ENCODE measurements at regions not wholly inside any gene's neighbourhood (a gene's known extent, or its start where the extent isn't known, plus 50 kb on each side); places are given as distances from the start of the nearest gene placed in this dataset.

- DNase-seq, result no peak
Measured at GRCh38 chr10:128921389-128922022, 545.5 kb upstream of the MGMT start.

GRCh38 chr10:128922172-128922571, 544.9 kb upstream of the MGMT start:
- DNase-seq, result peak; percentile 7

DNA sequence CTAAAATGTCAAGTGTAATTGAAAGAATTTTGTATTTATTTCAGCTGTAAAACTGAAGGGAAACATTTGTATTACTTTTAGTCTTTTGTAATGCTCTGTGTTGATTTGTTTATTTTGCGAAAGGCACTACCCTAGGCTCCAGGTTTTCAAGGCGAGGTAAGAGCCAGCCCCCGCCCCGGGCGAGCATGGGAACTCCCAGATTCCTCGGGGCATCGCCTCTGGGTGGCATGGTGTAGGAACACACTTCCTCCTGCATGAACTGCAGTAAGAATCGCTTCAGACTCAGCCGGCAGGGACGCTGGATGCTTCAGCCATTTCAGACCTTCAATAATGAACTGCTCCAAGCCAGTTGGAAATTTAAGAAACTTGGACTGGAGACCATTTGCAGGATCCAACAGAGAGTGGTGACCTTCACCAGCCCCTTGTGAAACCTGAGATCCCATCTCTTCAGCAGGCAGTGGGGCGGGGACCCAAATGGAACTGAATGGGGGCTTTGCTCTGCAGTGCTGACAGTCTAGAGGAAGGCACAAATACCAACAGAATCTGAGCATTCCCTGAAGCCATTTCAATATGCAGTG, 544.3 kb upstream of the MGMT start:
- no peak for DNase-seq

- no peak for DNase-seq
Measured at GRCh38 chr10:128924918-128925317, 542.1 kb upstream of the MGMT start.

- no peak for DNase-seq
Measured at GRCh38 chr10:128926711-128927110, 540.3 kb upstream of the MGMT start.

- DNase-seq, result peak; percentile 50
Measured at GRCh38 chr10:128927497-128928161, 539.4 kb upstream of the MGMT start.

DNA sequence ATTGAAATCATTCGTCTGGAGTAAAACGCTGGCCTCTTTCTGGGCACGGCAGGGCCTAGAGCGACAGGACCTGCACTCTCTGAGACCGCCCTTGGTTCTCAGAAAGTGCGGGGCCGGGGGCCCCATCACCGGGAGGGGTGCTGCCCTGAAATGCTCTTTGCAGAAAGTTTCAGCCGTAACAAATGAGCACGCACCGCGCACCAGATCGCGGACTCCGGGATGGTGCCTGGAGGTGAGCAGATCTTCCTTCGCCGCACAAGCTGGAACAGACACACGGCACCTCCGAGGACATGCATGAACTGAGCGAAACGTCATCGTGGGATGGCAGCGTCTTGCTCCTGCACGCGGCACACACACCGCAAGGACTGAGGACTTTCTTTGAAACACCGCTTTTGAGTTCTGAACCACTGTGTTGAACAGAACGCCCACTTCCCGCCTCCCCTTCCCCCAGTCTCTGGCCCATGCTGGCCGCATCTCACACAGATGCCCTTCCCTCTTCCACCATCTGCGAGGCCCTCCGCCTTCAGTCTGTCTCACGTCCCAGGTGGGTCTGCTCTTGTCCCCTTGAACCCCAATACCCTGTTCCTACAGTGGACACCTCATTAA, 538.7 kb upstream of the MGMT start:
- DNase-seq, result no peak

GRCh38 chr10:128929131-128929530, 537.9 kb upstream of the MGMT start:
- DNase-seq, result no peak

DNA sequence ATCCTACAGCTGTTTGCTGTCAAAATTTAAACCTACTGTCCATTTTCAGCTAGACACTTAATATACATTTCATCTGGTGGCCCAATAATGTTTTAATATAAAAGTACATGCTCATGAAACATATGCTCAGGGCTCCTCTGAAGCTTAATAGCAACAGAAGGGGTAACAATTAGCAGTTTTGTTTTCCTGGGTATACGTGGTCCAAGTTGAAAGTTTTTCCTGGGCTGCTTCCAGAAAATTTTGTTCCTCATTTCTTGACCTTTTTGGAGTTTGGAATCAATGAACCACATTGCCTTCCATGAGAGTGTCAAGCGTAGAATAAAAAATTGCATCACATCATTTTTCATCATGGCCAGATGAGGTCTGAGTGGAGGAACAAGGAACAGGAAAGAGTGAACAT, 537.3 kb upstream of the MGMT start:
- peak; percentile 21 for DNase-seq

DNA sequence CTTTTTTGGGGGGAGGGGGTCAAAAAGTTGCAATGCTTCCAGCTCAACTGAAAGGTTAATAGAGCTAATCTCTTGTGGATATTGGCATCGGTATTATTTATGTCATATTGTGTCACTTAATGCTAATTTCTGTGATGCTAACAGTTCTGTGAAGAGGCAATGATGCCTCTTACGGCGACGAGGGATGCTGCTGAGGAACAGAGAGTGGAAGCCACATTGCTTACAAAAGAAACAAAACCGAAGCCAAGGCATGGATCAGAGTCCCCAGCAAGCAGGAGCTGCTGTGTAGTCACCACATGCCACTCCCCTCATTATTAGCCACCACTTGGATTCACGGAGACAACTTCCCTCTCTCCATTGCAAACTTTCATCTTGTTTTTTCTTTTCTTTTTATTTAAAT, 536.5 kb upstream of the MGMT start:
- DNase-seq, result no peak

DNA sequence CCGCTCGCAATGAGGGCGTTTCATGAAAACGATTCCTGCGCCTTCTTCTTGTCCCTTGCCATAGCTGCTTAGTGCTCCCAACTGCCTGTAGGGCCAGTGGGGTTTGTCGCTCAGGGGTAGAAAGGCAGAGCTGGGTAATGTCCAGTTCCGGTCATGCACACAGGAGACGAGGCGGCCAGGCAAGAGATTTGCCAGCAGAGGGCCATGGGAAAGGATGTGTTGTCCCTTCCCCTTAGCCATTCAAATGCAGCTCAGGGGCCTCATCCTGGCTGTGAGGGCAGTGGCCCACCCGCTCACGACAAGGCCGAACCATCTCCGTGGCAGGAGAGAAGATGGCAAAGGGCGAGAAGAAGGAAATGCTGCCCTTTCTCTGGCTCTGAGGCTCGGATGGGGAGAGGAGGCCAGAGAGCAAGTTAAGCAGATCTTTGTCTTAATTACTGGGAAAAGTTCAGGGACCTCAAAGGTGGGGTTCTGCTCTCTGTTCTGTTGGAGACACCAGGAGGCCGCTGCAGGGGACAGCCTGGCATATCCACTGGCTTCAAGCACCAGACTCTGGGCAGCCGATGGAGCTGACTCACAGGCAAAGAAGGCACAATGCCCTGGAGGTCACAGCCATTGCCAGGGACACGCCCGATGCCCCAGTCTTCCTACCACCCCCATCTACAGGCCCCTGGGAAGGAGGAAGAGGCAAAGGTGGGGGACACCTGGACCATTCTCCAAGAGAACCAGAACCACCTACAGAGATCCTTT, 534.8 kb upstream of the MGMT start:
- no peak for DNase-seq

- no peak for DNase-seq
Measured at GRCh38 chr10:128934492-128934891, 532.5 kb upstream of the MGMT start.

DNA sequence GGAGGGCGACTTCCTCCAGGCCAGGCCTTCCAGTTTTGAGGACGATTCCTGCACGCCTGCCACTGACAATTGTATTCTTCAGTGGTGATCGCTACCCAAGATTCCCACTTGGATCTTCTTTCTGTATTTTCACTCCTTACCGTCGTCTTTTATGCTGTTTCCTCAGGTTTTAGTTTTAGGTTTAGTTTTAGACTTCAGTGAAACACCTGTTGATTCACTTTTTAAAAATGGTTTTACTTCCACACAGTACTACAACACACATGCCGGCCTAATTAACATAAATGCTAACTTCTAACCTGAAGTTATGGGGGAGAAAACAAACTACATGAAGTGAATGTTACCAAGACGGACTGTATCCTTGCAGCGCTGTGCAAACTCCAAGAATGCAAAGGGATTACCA, 530.6 kb upstream of the MGMT start:
- no peak for DNase-seq

- no peak for DNase-seq
Measured at GRCh38 chr10:128938558-128938957, 528.5 kb upstream of the MGMT start.

GRCh38 chr10:128940081-128940480, 527.0 kb upstream of the MGMT start:
- no peak for DNase-seq

- no peak for DNase-seq
Measured at GRCh38 chr10:128943111-128943510, 523.9 kb upstream of the MGMT start.

DNA sequence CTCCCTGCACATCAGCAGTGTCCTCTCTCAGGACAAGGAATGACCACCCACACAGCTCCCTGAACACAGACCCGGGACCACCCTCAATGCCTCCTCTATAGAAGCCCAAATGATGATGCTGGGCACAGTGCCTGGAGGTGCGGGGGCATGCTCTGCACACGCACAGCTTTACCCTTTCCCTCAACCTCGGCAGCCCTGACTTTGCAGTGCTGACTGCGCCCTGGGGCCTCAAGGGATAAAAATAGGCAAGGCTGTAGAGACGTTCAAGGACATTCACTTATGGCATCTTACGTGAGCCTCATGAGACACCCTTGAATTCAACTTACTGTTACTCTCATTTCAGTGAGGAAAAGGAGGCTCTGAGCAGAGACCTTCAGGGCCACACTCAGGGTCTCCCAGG, 521.6 kb upstream of the MGMT start:
- DNase-seq, result no peak

DNA sequence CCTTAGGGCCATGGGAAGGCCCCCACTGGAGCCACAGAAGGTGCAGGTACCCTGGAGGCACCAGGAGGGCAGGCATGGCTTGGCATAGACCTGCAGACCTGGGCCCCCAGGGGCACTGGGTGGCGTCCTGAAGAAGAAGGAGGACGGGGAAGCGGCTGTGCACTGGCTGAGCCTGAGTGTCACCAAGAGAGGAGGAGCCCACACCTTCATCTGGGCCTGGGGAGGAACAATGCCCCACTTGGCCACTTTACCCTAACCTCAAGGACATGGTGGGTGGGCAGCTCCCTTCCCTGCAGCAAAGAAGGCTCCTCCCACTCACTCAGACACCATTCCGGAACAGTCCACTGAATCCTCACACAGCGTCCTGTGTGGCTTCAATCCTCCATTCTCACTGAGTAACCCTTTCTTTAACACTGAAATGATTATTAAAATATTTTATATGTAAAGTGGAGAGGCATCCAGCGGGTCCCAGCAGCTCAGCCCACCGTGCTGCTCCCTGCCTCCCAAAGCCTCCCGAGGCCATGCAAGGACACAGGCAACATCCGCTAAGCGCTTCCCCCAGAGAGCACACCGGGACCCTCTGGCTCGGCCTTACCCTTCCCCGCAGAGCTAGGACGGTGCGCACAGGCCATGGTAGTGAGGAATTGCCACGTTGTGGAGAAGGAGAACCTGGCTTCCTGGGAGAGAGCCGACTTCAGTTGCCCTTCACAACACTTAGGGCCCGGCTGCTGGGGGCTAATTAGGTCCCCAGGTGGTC, 516.7 kb upstream of the MGMT start:
- DNase-seq, result no peak

DNA sequence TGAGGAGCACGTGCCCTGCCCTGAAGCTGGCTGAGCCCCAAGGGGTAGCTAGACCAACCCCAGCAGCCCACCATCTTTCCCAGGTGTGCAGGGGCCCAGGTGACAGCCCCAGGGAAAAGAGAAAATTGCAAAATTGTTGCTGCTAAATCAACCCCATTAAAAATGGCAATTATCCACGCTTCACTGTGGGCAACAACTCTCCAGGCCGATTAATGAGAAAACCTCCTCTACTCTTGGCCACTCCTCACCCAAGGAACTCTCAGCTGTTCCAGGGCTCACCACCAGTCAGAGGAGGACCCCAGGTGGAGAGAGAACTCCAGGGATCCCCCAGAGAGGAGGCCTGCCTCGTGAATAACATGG, 516.1 kb upstream of the MGMT start:
- DNase-seq, result no peak

DNA sequence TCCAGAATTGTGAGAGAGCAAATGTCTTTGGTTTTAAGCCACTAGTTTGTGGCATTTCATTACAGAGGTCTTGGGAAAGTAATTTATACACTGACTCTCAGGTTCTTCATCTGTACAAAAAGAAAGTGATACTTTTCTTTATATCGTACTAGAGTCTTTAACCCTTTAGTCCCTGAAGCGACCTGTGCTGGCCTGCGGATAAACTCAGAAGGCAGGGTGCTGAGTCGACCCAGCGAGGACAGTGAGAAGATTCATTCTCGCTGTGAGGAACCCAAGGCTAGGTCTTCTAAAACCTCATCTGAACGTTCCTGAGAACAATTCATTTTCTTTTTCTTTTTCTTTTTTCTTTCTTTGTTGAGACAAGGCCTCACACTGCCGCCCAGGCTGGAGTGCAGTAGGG, 514.2 kb upstream of the MGMT start:
- no peak for DNase-seq

DNA sequence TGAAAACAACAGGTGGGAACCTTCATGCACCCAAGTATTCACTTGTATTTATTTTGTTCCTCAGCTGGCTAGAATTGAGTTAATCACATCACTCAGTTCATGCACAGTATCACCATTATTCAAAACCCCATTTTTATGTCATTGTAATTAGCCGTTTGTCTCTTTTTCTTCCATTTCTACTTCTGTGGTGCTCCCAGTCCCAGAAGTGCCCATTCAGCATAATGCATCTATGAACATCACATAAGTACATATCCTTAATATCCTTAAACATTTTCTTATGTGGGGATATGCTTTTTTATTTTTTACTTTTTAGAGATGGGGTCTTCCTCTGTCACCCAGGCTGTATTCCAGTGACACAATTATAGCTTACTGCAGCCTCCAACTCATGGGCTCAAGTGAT, 510.9 kb upstream of the MGMT start:
- DNase-seq, result no peak

DNA sequence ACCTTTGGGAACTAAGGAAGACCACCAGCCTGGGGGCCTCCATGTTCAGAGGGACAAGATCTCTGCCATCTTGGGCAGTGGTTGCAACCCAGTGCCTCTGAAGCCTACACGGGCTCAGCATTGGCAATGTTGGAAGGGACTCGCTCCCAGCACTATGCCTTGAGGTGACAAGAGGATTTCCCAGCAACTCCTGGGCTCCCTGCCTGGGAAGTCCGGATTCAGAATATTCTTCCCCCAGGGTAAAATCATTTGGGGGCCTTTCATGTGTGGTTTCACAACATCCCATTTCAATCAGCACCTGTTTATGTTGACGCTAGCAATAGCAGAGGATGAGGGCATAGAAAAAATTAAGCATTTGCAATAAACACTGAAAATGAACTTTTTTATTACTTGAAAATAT, 509.8 kb upstream of the MGMT start:
- no peak for DNase-seq
